GM12801 (cell line): ENCODE measurements at regions not wholly inside any gene's neighbourhood (a gene's known extent, or its start where the extent isn't known, plus 50 kb on each side); places are given as distances from the start of the nearest gene placed in this dataset.

Experiments
- CTCF ChIP-seq: IDR thresholded peaks from one replicate; pipeline ENCODE4 v1.5.1; 2011; ENCODE audit warnings: control low read depth; ENCODE audit not compliant: insufficient read length; ENCODE audit errors: extremely low read depth

- TF ChIP-seq CTCF: no peak
Measured at GRCh38 chr14:71629250-71629649, 303.0 kb upstream of the RGS6 start.

DNA sequence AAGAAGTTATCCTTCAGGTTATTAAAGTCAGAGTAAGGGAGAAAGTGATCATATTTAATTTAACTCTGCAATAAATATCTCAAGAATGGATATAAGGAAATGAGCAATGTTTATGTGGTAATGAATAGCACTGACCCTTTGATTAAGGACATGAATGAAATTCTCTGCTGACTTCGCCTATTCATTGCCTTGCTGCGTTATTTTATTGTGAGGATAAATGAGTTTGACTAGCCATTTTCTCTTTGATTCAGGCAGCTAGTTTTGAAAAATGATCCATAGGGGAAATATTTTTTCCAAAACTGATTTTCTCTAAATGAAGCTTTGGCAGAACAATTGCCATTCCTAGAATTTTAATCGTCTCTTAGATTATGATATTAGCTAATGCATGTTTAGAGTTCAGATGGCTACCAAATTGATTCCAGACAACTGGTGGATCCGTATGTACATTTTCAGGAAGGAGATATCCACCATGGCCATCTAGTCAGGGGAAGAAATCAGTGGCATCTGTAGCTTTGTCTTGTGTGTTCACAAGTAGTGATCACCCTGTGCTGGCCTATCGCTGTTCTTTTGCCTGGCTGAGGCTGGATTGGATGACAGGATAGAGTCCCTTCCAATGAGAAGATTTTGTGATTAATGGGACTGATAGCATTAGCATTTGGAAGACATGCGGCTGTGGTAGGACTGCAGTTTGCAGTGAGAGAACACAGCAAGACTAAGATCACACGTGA is 302.3 kb upstream of the RGS6 start:
- TF ChIP-seq CTCF: no peak

DNA sequence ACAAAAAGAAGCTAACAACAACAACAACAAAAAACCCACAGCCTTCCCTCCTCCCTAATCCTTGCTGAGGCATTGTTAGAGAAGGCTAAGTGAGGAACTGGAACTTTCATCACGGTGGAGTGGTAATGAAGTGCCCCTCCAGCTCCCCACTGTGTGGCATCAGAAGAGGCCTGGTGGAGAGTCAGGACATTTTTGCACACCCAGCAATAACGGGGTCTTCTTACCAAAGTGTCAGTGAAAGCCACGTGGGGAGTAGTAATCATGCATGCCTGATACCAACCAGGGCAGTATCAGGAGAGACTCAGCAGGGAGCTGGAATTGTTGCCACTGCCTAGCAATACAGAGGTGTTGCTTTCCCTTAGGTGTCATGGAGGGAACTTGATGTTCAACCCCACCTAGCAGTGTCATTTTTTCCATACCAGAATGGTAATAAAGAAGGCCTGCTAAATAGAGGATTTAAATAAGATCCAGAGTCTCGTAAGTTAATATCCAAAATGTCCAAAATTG is 299.7 kb upstream of the RGS6 start:
- TF ChIP-seq CTCF: no peak

DNA sequence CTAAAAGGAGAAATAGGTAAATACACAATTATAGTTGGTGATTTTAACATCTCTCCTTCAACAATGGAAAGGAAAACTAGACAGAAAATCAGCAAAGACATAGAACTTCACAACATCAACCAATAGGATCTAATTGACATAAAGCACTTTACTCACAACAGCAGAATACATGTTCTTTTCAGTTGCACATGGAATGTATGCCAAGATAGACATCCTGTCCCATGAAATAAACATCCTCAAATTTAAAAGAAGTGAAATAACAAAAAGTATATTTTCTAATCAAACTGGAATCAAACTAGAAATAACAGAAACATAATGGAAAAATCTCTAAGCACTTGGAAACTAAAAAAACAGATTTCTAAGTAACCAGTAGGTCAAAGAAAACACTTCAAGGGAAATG is 296.2 kb upstream of the RGS6 start:
- TF ChIP-seq CTCF: no peak

GRCh38 chr14:71636820-71637471 is 295.3 kb upstream of the RGS6 start:
- no peak for TF ChIP-seq CTCF

DNA sequence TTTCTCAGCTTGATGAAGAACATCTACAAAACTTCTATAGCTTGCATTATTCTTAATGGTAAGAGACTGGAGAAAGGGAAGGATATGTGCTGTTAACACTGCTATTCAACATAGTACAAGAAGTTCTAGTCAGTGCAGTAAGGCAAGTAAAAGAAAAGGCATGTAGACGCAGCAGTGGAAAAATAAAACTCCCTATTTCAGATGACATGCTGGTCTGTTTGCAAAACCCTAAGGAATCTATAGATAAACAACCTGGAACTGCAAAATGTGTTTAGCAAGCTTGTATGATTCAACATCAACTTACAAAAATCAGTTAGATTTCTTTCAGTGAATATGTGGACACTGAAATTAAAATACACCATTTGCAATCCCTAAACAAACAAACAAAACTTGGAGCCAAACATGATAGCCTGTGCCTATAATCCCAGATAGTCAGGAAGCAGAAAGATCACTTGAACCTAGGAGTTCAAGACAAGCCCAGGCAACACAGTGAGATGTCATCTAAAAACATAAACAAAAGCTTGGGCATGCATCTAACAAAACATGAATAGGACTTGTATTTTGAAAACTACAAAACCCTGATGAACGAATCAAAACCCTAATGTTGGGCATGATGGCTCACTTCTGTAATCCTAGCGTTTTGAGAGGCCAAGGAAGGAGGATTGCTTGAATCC is 293.6 kb upstream of the RGS6 start:
- TF ChIP-seq CTCF: no peak

DNA sequence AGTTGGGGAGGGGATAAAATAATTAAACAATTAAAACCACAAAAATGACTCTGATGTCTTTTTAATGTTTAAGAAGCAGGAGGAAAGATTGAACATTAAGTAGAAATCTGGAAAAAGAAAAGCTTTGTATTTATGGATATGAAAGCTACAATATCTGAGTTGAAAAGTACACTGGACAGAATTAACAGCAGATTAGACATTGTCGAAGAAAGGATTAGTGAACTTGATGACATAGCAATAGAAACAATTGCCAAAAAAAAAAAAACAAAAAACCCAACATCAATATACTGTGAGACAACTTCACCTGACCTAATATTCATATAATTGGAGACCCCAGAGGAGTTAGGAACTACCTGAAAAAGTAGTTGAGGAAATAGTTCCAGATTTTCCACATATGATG is 289.5 kb upstream of the RGS6 start:
- no peak for TF ChIP-seq CTCF
